HG03469 (cell line): ENCODE measurements at regions not wholly inside any gene's neighbourhood (a gene's known extent, or its start where the extent isn't known, plus 50 kb on each side); places are given as distances from the start of the nearest gene placed in this dataset.

ENCODE experiments used
- ATAC-seq: cut with Tn5 transposase; IDR thresholded peaks from one replicate; pipeline ENCODE4 v1.9.1; 2021; ENCODE audit warnings: mild to moderate bottlenecking, moderate library complexity, moderate number of reproducible peaks; ENCODE audit not compliant: unreplicated experiment

DNA sequence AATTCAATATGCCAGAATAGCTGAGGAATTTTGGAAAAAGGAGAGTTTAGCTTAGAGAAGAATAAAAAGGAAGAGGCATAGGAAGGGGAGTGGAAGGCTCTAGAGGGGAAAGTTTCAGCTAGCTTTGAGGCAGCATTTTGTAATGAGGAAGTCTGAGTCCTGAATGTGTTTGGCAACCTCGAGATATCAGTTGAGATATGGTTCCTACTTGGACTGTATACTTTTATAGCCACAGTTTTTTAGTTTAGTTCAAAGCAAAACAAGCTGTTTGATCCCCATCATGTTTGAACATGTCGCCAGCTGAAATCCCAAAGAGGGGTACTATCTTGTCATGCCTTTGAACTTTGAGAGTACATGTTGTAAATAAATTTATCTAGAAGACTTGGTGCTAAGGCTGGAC, 559.0 kb upstream of the FTMT start:
- ATAC-seq, result no peak

DNA sequence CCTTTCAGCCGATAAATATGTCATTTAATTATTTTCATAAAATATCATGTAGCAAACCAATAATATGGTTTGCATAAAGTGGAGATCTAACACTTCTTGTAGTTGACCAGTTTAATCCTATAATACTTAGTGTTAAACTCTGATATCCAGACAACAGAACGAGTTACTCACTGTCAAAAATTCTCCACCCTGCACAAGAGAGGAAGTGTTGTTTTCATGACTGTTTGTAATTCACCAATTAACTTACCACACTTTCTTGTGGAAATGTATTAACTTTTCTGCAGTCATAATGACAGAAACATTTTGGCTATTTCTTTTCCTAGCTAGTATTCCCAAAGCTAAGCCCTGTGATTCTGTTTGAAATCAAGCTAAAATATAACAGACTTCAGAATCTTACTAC, 555.3 kb upstream of the FTMT start:
- no peak for ATAC-seq

DNA sequence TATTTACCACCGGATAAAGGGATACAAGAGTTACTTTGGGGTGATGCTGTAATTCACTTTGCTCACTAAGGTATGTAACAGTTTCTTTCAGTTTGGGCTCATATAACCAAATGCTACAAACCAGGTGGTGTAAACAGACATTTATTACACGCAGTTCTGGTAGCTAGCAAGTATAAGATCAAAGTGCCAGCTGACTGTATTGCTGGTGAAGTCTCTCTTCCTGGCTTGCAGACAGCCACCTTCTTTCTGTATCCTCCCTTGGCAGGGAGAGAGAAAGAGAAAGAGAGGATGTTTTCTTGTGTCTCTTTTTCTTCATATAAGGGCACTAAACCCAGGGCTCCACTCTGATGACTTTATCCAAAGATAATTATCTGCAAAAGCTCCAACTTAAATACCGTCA, 552.5 kb upstream of the FTMT start:
- ATAC-seq, result no peak

DNA sequence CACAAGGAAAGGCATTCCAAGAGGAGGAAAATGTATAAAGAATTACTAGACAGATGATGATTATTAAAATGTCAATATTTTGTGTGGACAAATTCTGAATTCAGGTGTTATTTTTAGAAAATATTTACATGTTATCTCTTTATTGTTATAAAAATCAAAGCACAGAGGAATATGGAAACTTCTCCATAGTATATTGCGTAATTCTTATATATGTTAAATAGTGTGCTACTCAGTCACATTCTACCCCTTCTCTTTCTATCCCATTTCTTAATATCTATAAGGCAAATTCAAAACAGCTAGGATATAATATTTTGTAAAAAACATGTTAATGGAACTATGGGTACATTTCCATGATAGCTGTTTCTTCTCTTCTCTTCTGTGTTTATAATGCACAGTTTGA, 546.8 kb upstream of the FTMT start:
- no peak for ATAC-seq

DNA sequence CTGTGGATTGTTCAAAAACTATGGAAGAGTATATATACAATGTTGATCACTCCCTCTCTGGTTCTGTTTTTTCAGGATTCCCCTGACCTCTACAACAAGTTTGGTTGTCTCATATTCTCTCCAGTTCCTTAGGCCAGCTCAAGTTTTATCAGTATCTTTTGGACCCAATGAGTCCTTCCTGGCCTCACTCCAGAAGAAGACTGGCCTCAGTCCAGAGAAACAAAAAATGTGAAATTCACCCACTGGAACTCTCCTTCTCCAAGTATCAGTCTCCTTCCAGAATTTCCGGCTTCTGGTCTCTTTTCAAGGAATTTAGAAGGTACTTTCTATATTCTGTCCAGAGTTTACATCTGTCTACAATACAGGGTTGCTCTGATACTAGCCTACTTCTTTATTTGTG, 537.8 kb upstream of the FTMT start:
- no peak for ATAC-seq

DNA sequence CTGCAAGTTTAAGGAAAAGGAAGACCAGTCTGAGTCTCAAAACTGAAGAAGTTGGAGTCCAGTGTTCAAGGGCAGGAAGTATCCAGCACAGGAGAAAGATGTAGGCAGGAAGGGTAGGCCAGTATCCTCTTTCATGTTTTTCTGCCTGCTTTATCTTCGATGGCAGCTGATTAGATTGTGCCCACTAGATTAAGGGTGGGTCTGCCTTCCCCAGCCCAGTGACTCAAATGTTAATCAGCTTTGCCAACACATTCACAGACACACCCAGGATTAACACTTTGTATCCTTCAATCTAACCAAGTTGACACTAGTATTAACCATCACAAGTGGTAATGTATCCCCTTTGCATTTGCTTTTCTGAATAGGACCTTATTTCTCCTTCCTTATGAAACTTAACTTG, 535.9 kb upstream of the FTMT start:
- ATAC-seq, result no peak

DNA sequence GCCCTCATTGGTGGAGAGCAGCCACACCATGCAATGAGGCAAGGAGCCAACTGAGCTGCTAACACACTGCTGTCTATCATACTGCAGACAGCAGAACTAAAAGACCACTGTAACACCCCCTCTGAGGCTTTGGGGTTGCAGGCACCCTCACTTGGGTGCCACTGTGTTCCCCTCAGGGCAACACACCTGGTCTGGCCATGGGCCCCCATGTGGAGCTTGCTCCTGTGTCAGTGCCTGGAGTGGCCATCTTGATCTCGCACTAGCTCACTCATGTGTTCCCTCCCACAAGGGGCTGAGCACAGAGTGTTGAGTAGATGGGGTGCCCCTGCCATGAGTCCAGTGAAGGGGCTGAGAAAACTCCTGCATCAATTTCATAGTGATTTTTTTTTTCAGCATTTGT, 532.4 kb upstream of the FTMT start:
- no peak for ATAC-seq

DNA sequence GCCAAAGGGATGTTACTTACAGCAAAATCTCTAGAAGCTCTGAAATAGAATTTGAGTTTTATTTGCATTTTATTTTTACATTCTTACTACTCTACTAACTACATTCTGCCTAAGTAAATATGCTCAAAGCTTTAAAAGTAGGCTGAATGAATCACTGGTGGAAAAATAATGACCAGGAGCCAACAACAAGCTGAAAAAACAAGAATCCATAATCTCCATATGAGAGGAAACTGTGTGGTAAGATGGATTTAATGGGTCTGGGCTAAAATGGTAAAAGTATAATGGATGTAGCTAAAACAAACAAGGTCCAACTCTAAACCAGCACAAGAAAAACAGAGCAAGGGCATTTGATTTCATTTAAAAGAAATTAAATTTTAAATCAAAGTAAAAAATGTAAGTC, 525.8 kb upstream of the FTMT start:
- no peak for ATAC-seq

DNA sequence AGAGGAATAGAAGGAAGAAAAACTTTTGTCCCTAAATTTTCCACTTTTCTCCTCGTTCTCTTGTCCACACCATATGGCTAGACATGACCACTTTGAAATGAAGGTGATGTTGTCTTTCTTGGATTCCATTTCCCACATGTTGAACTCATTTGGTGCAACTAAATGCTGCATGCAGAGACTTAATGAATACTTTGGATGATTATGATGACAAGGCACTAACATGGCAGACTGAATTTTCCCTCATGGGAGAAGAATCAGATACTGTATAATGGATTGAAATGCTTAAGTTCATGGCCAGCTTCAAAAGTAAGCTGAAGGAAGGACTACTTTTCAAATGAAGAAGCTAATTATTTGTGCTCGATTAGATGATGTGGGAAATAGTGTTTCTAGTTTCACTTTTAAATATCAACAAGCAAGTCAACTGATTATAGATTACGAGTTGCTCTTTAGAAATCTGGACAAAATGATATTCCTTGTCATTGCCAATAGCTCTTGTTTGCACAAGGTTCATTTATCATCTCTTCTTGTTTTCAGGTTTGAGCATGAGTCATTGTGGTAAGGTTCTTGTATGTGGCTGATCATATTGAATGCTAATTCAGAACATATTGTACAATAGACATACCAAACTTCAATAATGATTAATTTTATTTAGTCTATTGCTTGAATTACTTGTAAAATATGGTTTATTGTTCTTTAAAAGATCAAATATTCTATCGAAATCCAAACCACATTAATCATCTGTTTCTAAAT, 501.3 kb upstream of the FTMT start:
- no peak for ATAC-seq

DNA sequence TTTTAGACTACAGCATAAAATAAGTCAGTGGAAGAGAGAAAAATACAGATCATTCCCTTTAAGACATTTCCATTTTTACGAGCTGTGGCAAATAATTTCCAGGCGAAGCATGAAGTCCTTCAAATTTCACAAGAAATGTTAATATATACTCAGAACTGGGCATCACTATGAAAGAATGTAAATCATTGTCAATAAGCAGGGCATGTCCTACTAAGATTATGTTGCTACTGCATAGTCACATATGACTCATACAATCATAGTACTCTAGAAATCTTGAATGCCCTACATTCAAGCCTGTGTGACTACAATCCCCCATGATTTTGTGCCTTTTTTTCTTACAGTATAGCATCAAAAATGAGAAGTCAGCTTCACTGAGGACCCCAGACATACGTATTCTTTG, 485.2 kb upstream of the FTMT start:
- no peak for ATAC-seq

DNA sequence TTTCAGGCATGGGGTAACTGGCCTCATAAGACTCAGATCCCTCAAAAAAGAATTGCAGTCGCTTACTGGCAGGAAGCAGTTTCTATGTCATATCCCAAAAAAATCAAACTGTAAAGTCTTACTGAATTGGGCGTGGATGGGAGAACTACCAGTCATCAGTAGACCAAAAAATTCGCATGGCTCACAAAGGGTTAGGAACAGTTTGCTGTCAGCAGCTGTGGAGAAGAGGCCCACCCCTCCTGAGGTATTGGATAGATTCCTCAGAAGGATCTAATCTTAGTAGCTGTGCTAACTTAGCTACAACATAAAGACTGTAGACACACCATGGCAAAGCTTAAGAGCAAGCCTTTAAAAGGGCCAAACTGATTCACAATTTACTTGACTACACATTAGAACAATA, 478.3 kb upstream of the FTMT start:
- no peak for ATAC-seq

DNA sequence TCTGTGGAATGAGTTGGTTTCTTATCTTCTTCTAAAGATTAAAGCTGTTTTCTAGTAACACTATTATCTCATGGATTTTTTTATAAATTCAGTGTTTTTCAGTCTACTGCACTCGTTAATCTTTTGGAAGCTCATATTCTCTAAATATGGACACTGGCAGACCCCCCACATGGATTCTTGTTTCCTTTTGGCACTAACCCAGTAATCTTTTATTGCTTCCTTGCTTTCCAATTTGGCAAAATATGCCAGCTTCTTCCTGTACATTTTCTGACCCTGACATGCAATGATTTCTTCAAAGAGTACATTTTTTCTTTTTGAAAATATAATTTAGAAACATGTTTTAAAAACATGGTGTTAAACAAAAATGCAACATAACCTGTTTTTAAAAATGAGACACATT, 474.2 kb upstream of the FTMT start:
- ATAC-seq, result no peak

DNA sequence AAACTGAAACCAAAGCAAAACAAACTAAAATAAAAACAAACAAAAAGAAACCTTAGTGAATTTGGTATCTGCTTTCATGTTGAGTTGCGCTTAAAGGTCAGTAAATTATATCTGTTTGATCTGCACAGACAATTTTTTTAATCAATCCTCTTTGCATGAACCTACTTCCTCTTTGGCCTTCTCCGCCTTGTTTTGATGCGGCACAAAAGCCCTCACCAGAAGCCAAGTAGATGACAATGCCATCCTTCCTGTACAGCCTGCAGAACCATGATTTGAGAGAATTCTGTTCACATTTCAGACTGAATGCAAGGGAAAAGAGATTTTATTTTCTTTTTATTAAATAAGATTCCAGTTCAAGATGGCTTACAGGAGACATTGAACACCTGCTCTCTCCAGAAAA, 473.6 kb upstream of the FTMT start:
- no peak for ATAC-seq

DNA sequence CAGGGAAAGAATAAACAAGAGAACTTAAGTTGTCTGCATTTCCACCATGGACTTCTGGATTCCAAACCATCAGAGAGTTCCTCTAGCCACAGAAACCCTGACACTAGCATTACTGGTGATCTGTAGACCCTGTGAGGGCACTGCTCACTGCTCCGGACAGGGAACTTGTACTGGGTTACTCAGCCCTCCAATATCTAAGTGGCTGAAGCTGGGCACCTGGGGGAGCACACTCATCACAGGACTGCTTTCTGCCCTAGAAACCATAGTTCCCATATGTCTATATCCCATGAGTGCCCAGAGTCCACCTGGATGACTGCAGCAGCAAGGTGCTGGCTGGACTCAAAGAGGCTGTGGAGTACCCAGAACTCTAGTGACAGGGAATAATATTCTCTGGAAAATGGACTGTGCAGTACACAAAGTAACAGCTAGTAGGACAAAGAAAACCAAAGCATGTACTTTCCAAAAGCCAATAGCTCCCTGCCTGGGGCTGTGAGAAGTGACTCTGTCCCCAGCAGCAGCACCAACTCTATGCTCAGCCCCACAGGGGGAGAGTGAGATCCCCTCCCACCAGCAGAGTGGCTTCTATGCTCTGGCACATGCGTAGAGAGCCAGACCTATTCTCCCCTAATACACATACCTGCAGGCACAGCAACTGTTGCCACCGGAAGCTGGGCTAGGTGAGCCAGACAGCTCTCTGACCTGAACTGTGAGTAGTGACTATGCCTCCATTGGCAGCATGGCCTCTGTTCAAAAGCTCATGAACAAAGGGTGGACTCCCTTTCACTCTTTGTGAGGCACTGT, 472.9 kb upstream of the FTMT start:
- no peak for ATAC-seq

DNA sequence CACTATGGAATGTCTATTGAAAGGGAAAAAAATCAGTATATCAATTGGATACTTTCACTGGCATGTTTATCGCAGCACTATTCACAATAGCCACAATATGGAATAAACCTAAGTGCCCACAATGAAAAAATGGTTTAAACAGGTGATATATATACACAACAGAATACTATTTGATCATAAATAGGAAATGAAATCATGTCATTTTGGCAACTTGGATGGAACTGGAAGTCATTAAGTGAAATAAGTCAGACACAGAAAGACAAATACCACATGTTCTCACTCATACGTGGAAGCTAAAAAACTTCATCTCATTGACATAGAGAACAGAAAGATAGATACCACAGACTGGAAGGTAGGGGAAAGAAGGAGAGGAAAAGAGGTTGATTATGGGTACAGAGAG, 471.6 kb upstream of the FTMT start:
- no peak for ATAC-seq

DNA sequence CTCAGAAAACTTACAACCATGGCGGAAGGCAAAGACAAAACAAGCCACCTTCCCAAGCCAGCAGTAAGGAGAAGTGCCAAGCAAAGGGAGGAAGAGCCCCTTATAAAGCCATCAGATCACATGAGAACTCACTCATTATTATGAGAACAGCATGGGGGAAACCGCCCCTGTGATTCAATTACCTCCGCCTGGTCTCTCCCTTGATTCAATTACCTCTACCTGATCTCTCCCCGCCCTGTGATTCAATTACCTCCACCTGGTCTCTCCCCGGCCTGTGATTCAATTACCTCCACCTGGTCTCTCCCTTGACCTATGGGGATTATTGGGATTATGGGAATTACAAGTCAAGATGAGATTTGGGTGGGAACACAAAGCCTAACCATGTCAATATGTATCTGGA, 467.3 kb upstream of the FTMT start:
- ATAC-seq, result no peak

DNA sequence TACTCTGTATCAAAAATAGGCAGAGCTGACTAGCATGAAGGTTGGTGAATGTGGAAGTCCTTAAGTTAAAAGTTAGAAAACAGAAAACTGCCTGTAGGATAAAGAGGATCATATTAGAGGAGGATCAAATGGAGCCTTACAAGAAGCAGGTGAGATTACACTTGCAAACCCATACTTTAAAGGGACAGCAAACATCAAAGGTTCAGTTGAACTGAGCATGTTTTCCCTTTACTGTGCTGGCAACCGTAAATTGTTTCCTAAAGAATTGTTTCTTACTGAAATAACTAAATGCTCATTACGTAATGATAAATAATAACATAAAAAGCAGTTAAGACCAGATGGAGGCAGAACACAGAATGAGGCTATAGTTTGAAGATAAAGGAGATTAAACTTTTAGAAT, 465.3 kb upstream of the FTMT start:
- ATAC-seq, result no peak

DNA sequence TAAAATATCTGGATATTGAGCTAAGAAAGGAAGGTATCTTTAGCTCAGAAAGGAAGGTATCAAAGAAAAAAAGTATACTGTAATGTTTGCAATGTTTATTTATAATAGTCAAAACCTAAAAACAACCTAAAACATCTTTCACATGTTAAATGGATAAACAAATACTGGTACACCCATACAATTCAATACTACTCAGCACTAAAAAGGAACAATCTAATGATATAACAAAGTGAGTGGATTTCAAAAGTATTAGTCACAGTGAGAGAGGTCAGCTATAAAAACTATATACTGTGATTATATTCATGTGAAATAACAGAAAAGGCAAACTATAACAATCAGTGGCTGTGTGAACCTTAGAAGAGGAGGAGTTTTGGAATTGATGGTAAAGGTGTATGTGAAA, 455.0 kb upstream of the FTMT start:
- ATAC-seq, result no peak

DNA sequence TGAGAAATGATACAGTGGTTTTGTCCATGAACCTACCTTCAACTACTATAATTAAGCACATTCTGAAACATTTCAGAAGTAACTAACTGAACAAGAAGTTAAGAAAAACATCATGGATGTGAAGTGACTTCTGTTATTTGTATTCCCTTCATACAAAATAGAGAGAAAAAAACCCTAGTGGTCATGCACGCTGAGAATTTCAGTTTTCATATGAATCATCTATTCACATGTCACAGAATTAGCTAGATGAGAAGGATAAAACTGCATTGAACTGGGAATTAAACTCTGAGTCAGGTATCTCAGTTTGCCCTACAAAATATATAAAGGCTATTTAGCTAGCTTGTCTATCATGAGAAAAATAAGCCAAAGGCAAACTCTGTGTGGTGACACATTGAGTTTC, 451.8 kb upstream of the FTMT start:
- ATAC-seq, result peak; percentile 94

DNA sequence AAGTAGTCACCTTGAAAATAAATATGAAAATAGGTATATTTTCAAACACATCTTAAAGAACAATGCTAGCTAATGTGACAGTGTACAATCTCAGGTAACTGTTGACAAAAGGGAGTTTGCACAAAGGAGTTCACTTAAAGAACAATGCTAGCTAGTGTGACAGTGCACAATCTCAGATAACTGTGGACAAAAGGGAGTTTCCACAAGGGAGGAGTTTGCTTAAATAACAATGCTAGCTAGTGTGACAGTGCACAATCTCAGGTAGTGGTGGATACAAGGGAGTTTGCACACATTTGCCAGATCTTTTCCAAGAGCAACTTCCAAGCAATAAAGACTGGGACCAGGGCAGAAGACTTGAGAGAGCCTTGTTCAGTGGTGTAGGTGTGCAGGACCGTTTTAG, 442.9 kb upstream of the FTMT start:
- ATAC-seq, result no peak

DNA sequence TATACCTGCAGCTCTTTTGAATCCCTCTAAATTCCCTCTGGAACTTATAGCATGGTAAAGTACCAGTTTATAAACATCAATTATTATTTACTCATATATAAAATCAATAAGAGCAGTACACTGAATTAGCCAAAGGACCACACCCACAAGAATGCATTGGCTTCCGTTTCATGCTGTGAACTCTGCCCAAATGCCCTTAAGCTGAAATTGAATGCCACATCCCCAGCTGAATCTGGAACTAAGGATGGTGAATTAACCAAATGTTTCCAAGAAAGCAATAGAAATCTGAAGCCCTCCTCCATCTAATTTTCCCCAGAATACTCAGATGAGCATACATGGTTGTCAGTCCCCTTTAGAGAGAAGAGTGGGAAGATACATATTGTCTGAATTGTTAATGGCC, 436.4 kb upstream of the FTMT start:
- ATAC-seq, result no peak

DNA sequence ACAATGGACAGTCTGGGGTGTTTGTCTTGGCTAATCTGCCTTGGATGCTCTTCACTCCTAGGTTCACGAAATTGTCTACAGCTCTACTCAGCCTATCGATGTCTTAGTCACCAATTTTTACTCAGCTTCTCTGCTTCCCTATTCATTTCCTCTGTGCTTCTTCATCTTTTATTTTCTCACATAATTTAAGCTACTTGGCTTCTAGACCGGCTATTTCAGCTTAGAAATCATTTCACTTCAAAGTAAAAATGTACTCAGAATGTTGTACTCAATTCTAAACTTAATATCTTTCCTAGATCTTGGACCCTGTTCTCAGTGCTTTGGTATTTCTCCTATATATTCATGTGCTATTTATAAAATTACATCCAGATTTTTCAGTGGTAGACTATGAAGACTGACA, 430.0 kb upstream of the FTMT start:
- ATAC-seq, result no peak

DNA sequence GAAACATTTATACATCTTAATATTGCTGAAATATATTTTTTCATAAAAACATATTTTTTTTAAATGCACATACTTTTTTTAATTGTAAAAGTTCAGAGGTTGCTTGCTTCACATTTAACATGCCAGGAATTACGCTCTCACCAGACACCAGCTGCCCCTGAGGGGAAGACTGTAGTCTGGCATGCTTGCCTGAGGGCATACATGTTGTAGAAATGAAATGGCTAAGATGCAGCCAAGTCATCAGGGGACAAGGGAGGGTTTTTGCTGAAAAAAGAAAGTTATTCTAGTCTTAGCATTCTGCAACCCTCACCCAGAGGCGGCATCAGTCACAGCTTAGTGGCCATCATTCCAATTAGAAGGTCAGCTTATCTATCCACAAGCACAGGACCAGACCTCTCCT, 426.7 kb upstream of the FTMT start:
- no peak for ATAC-seq
